ENCODE measurements at regions not wholly inside any gene's neighbourhood (a gene's known extent, or its start where the extent isn't known, plus 50 kb on each side); places are given as distances from the start of the nearest gene placed in this dataset.

- no peak for DNase-seq (ENCODE audit: low read depth in 3 of 3, low spot score in 1 of 3)
Measured at GRCh38 chr10:113252650-113253618, 299.9 kb upstream of the HABP2 start.

DNA sequence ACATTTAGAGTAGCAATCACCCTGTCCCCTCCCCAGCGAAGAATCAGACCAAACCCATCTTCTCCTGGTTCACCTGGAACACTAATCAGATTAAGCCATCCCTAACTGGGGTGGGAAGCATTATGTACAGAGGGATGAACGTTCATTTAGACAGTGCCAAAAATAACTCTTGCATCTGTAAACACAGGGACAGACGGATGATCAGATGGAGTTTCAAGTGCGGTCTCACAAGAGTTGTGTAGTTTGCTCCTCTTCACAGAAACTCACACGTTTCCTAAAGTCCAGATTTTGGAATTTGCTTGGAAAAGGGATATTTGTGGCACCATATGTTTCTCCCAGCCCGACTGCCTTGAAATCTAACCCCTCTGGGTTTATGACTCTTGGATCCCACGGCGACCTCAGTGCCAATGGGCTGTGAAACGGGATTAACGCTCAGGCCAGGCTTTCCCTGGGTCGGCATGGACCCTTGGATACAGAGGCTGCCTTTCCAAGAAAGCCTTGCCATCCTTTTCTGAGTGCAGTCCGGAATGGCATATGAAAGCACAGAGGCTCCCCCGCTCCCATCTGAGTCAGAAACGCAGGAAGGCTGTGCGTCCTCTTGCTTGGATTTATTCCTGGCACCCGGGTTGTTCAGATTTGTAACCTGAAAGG lies 293.2 kb upstream of the HABP2 start:
- DNase-seq (ENCODE audit: low read depth in 3 of 3, low spot score in 1 of 3): no peak

- DNase-seq (ENCODE audit: low read depth in 3 of 3, low spot score in 1 of 3): no peak
Measured at GRCh38 chr10:113261161-113261560, 291.7 kb upstream of the HABP2 start.

DNA sequence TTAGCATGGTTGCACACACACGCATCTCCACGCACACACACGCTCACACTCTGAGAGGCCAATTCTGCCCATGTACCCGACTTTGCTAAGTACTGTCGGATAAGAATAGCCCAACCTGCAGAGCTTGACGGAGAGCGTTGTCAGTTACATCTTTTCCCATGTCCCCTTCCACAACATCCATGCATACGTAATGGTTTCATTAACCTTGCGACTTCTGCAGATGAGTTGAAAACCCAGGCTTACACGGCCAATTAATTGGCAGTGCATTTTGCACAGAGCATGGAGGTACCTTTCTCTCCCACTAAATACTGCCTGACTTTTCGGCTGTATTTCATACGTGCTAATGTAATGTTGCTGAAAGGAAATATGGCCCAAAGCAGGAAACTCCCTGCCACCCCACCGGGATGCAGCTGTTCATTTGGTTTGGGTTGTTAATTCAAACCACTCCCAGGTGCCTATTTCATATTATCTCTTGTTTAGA lies 291.2 kb upstream of the HABP2 start:
- no peak for DNase-seq (ENCODE audit: low read depth in 3 of 3, low spot score in 1 of 3)

- DNase-seq (ENCODE audit: low read depth in 3 of 3, low spot score in 1 of 3): no peak
Measured at GRCh38 chr10:113263056-113263455, 289.8 kb upstream of the HABP2 start.

DNA sequence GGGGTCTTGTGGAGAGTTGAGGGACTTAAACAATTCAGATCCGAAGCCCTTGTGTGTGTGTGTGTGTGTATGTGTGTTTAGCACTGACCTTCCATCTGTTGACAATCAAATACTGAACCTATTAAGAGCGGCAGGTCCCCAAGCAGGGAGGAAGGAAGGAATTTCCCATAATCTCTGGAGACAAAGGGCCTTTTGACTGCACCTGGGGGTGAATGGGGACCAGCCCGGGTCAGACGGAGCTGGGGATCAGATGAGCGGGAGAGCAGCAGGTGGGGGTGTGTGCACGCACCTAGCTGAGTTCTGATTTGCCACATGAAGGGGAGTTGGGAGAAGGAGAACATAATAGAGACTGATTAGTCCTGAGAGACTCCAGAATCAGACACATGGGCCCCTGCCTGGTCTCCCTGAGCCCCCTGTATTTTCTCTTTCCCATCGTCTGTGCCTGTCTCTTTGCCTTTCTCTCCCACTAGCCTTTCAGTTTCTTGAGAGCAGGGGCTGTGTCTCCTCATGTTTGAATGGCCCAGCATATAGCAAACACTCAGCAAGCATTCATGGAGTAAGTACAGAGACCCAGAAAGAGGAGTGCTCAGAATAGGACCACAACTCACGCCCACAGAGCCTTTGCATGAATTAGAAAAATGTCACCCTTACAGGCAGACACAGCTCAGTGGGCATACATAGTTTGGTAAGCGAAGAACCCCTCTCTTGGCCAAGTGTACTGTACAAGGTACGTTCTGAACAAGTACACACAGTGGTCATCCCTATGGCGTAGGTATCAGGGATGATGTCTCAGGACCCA lies 288.3 kb upstream of the HABP2 start:
- DNase-seq (ENCODE audit: low read depth in 3 of 3, low spot score in 1 of 3): no peak

GRCh38 chr10:113266147-113266546 lies 286.7 kb upstream of the HABP2 start:
- no peak for DNase-seq (ENCODE audit: low read depth in 3 of 3, low spot score in 1 of 3)

GRCh38 chr10:113267619-113268562 lies 285.0 kb upstream of the HABP2 start:
- no peak for DNase-seq (ENCODE audit: low read depth in 3 of 3, low spot score in 1 of 3)

- DNase-seq (ENCODE audit: low read depth in 3 of 3, low spot score in 1 of 3): no peak
Measured at GRCh38 chr10:113269333-113269732, 283.5 kb upstream of the HABP2 start.

GRCh38 chr10:113272511-113272910 lies 280.3 kb upstream of the HABP2 start:
- no peak for DNase-seq (ENCODE audit: low read depth in 3 of 3, low spot score in 1 of 3)

GRCh38 chr10:113273181-113274163 lies 279.4 kb upstream of the HABP2 start:
- no peak for DNase-seq (ENCODE audit: low read depth in 3 of 3, low spot score in 1 of 3)

GRCh38 chr10:113274176-113274829 lies 278.6 kb upstream of the HABP2 start:
- no peak for DNase-seq (ENCODE audit: low read depth in 3 of 3, low spot score in 1 of 3)

GRCh38 chr10:113278221-113278620 lies 274.6 kb upstream of the HABP2 start:
- DNase-seq (ENCODE audit: low read depth in 3 of 3, low spot score in 1 of 3): no peak

- no peak for DNase-seq (ENCODE audit: low read depth in 3 of 3, low spot score in 1 of 3)
Measured at GRCh38 chr10:113278664-113279063, 274.2 kb upstream of the HABP2 start.

GRCh38 chr10:113279262-113279661 lies 273.6 kb upstream of the HABP2 start:
- DNase-seq (ENCODE audit: low read depth in 3 of 3, low spot score in 1 of 3): no peak

DNA sequence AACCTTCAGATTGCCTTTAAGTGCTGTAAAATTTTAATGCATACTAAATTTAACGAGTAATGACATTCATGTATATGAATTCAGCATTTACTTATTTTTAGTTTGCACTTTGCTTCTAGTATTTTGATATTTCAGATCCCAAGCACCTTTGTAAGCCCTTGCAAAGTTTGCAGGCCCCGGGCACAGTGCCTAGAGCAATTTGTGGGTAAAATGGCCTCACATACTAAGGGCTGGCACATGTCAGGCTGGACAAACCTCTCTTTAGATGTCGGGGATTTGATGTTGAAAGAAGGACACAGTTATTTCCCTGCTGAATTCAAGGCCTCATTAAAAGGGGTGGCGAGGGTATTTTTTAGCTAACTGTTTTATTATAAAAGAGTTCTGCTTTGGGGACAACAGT lies 270.3 kb upstream of the HABP2 start:
- DNase-seq (ENCODE audit: low read depth in 3 of 3, low spot score in 1 of 3): no peak

DNA sequence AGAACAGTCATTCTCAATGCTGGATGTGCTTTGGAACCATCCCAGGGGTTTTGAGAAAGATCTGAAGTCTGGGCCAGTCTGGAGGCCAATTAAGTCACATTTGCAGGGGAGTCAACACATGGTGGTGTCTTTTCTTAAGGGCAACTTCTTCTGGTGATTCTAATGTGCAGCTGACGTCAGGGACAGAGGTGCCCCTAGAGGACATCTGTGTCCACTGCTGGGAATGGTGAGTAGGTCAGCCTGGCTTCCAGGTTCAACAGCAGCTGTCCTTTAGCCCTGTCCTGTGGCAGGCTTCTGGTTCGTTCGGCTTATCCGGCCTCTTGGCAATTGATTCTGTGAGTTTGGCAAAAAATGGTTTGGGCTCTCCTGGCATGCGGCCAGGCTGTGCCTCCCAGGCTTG lies 269.7 kb upstream of the HABP2 start:
- no peak for DNase-seq (ENCODE audit: low read depth in 3 of 3, low spot score in 1 of 3)

DNA sequence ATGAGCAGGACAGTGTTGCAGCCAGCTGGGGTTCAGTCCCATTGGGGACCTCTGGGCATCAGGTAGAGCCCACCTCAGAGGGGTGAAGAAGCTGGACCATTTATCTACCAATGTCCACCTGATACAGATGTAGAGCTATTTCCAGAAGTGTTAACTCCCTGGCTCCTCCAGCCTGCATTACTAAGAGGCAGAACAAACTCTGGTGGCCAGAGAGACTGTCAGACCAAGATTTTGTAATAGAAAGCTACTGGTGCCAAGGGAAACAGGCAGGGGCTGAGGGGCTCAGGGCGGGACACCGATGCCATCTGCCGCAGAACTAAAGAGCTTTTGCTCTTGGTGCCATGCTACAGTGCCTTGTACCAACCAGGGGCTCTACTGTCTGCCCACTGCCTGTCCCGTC lies 268.2 kb upstream of the HABP2 start:
- DNase-seq (ENCODE audit: low read depth in 3 of 3, low spot score in 1 of 3): no peak

DNA sequence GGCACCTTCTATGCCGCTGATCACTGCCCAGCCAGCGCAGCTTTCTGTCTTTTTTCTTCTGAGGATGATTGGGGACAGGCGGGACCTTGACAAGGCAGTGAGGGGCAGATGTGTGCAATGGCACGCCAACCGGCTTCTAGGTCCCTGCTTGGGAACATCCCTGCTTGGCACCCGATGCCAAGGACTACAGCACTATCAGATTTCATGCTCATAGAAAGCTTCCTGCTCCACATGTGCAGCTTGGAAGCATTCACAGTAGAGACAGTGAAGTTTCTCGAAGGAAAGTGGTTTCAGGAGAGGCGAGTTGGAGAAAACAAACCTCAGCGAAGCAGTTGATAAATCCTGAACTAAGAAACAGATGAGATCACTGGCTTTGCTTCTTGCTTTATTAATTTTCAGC lies 267.5 kb upstream of the HABP2 start:
- no peak for DNase-seq (ENCODE audit: low read depth in 3 of 3, low spot score in 1 of 3)
